HepG2 (cell line): ENCODE measurements at regions not wholly inside any gene's neighbourhood (a gene's known extent, or its start where the extent isn't known, plus 50 kb on each side); places are given as distances from the start of the nearest gene placed in this dataset.

Source experiments
- ATAC-seq: fragments of 200-7000 bp; cut with Tn5 transposase; 3 replicates; pipeline ENCODE4 v1.9.1; 2020; ENCODE audit warnings: mild to moderate bottlenecking, moderate library complexity
- BruUV-seq: library from RNA; stranded (reverse); fragments of 400-500 nt; replicated peaks from 2 replicates; lab custom pipeline; 2021; lab: Mats Ljungman, UMichigan
- CTCF ChIA-PET: fragments of 300-600 bp; formaldehyde crosslinking; extraction: SDS; loops from one replicate; lab custom pipeline; 2021; ENCODE audit warnings: low total read pairs, inconsistent platforms, low intra/inter-chr PET ratio; lab: Yijun Ruan, JAX
- POLR2A ChIA-PET: fragments of 350-600 bp; sonication (Branson Sonifier 250); formaldehyde crosslinking; loops from one replicate; lab custom pipeline; 2020; ENCODE audit warnings: antibody characterized with exemption, inconsistent platforms; lab: Yijun Ruan, JAX
- DNase-seq: peaks from one replicate; pipeline ENCODE4 v3.0.0-alpha.2; 2015; ENCODE audit warnings: low spot score
- FAIRE-seq: peaks from 3 replicates; lab custom pipeline; 2011; peaks lifted over from hg19 to GRCh38; lab: Jason Lieb, UNC
- H2AFZ ChIP-seq: one replicate; pipeline ENCODE4 v1.6.1; 2011; ENCODE audit warnings: low read length, inconsistent platforms
- H3K27ac ChIP-seq: fragments of 300-600 bp; 3 replicates; pipeline ENCODE4 v1.8.0; 2011; ENCODE audit warnings: mixed run types, mild to moderate bottlenecking, mixed read lengths, low read length, inconsistent platforms; ENCODE audit not compliant: insufficient read depth; ENCODE audit errors: extremely low read length
- H3K27me3 ChIP-seq, 2 experiments: fragments of 200-600 bp in 1 of 2; 2 replicates in 1 of 2; 3 replicates in 1 of 2; pipeline versions ENCODE4 v1.6.0 to v1.8.0; 2011; ENCODE audit warnings: low read length in 2 of 2, mild to moderate bottlenecking in 2 of 2, moderate library complexity in 2 of 2, inconsistent platforms in 1 of 2; ENCODE audit not compliant: insufficient read depth in 2 of 2, control insufficient read depth in 1 of 2
- H3K36me3 ChIP-seq, 2 experiments: fragments of 200-600 bp in 1 of 2; replicated peaks in 1 of 2; 2 replicates in 1 of 2; 3 replicates in 1 of 2; pipeline versions ENCODE4 v1.5.1 to v1.8.0; 2011; ENCODE audit warnings: low read length in 2 of 2, inconsistent platforms in 1 of 2; ENCODE audit not compliant: insufficient read depth in 2 of 2, control insufficient read depth in 1 of 2
- H3K4me1 ChIP-seq: 2 replicates; pipeline ENCODE4 v1.5.1; 2012; ENCODE audit warnings: low read length, inconsistent platforms; ENCODE audit not compliant: insufficient read depth
- H3K4me2 ChIP-seq: 2 replicates; pipeline ENCODE4 v1.6.0; 2011; ENCODE audit warnings: low read depth, low read length, inconsistent platforms
- H3K4me3 ChIP-seq, 3 experiments: fragments of 200-600 bp in 1 of 3; sonication (generic), shearing (Covaris generic) in 1 of 3; replicated peaks in 1 of 3; 2 replicates each; pipeline ENCODE4 v1.5.1; 2011 to 2016; ENCODE audit warnings: low read length in 3 of 3, inconsistent platforms in 2 of 3, low read depth in 2 of 3, mild to moderate bottlenecking in 2 of 3, control low read depth in 1 of 3, mixed read lengths in 1 of 3; ENCODE audit not compliant: insufficient read depth in 1 of 3
- H3K79me2 ChIP-seq: one replicate; pipeline ENCODE4 v1.6.1; 2011; ENCODE audit warnings: low read length, inconsistent platforms; ENCODE audit not compliant: insufficient read depth
- H3K9ac ChIP-seq: 2 replicates; pipeline ENCODE4 v1.6.0; 2011; ENCODE audit warnings: mild to moderate bottlenecking, low read depth, low read length, inconsistent platforms; ENCODE audit not compliant: insufficient read depth
- H3K9me3 ChIP-seq: 2 replicates; pipeline ENCODE4 v1.5.1; 2012; ENCODE audit warnings: mild to moderate bottlenecking, low read length
- H4K20me1 ChIP-seq: 2 replicates; pipeline ENCODE4 v1.6.0; 2011; ENCODE audit warnings: inconsistent platforms, mild to moderate bottlenecking, low read length, moderate library complexity; ENCODE audit not compliant: insufficient read depth
- AGO1 ChIP-seq: fragments of 200-400 bp; formaldehyde crosslinking; IDR thresholded peaks from 2 replicates; pipeline ENCODE4 v1.6.1; 2017; ENCODE audit warnings: mild to moderate bottlenecking, low read depth, low read length, moderate library complexity; ENCODE audit not compliant: poor library complexity, severe bottlenecking
- CSRNP2 ChIP-seq: sonication (generic); formaldehyde crosslinking; conservative IDR thresholded peaks from 2 replicates; pipeline ENCODE4 v1.8.0; 2022; ENCODE audit warnings: low read depth, missing genetic modification reagents
- DNMT1 ChIP-seq: sonication (generic); formaldehyde crosslinking; IDR thresholded peaks from 2 replicates; pipeline ENCODE4 v1.5.1; 2020; ENCODE audit warnings: mild to moderate bottlenecking, missing genetic modification reagents
- E2F1 ChIP-seq: sonication (generic); formaldehyde crosslinking; IDR thresholded peaks from 2 replicates; pipeline ENCODE4 v1.5.0; 2020; ENCODE audit warnings: missing genetic modification reagents
- MAF1 ChIP-seq: sonication (generic); formaldehyde crosslinking; IDR thresholded peaks from 2 replicates; pipeline ENCODE4 v1.5.0; 2020; ENCODE audit warnings: missing genetic modification reagents, borderline replicate concordance
- PREB ChIP-seq: sonication (generic); formaldehyde crosslinking; IDR thresholded peaks from 2 replicates; pipeline ENCODE4 v1.4.0; 2020; ENCODE audit warnings: missing genetic modification reagents
- RARA ChIP-seq: IDR thresholded peaks from 2 replicates; pipeline ENCODE4 v1.6.1; 2016; ENCODE audit warnings: missing genetic modification reagents, missing compliant biosample characterization
- RFX1 ChIP-seq: fragments of 450-650 bp; IDR thresholded peaks from 2 replicates; pipeline ENCODE4 v1.6.1; 2017
- ZC3H13 ChIP-seq: sonication (generic); formaldehyde crosslinking; IDR thresholded peaks from 2 replicates; pipeline ENCODE4 v1.8.1; 2023; ENCODE audit warnings: mild to moderate bottlenecking, missing genetic modification reagents, moderate library complexity
- ZFP62 ChIP-seq: sonication (generic); formaldehyde crosslinking; IDR thresholded peaks from 2 replicates; pipeline ENCODE4 v1.4.0; 2020; ENCODE audit warnings: missing genetic modification reagents
- ZNF234 ChIP-seq: sonication (generic); formaldehyde crosslinking; conservative IDR thresholded peaks from 2 replicates; pipeline ENCODE4 v1.5.1; 2020; ENCODE audit warnings: mild to moderate bottlenecking, missing genetic modification reagents
- ZNF430 ChIP-seq: sonication (generic); formaldehyde crosslinking; IDR thresholded peaks from 2 replicates; pipeline ENCODE4 v1.9.0; 2021; ENCODE audit warnings: mild to moderate bottlenecking, missing genetic modification reagents
- ZNF766 ChIP-seq: sonication (generic); formaldehyde crosslinking; IDR thresholded peaks from 2 replicates; pipeline ENCODE4 v1.5.0; 2020; ENCODE audit warnings: missing genetic modification reagents, borderline replicate concordance
- ZNF776 ChIP-seq: sonication (generic); formaldehyde crosslinking; IDR thresholded peaks from 2 replicates; pipeline ENCODE4 v1.4.0; 2020; ENCODE audit warnings: mild to moderate bottlenecking, missing genetic modification reagents
- ZNF891 ChIP-seq: sonication (generic); formaldehyde crosslinking; IDR thresholded peaks from 2 replicates; pipeline ENCODE4 v1.5.0; 2020; ENCODE audit warnings: mild to moderate bottlenecking, missing genetic modification reagents
- in situ Hi-C: cut with HindIII; loops from 2 replicates; pipeline ENCODE4 v1.10.0; 2017; ENCODE audit warnings: low pct_unique_long_range_greater_than_20kb; ENCODE audit not compliant: extremely low pct_ligation_motif_present
- intact Hi-C: fragments of 100-400 bp; cut with micrococcal nuclease; formaldehyde crosslinking; loops from one replicate; pipeline ENCODE4 v1.10.0; 2022; ENCODE audit not compliant: unreplicated experiment

- BruUV-seq, result no TSS peak
These were observed 126.6 kb upstream of the RMDN2 start for GRCh38 chr2:37798315-37799005.

More at GRCh38 chr2:37798315-37799005, 126.6 kb upstream of the RMDN2 start:
- Histone ChIP-seq H3K4me3 (no peak overlapping the region), H3K4me1 (no peaks in the 10 kb centered on the region), H4K20me1 (no peaks in the 10 kb centered on the region), H3K27me3 (no peaks in the 10 kb centered on the region)
- POLR2A ChIA-PET, result no interaction called here
- intact Hi-C loops, result no loop called here
- CTCF ChIA-PET, result no interaction called here
- DNase-seq, result no peak
- TF ChIP-seq AGO1, result no peak
- TF ChIP-seq RFX1, result no peak
- no peak for TF ChIP-seq ZNF234 (CRISPR knock-in tag)
- TF ChIP-seq ZNF776 (CRISPR knock-in tag), result no peak
- TF ChIP-seq CSRNP2 (CRISPR knock-in tag), result no peak
- no peak for TF ChIP-seq DNMT1 (CRISPR knock-in tag)
- no peak for TF ChIP-seq ZC3H13
- TF ChIP-seq RARA (CRISPR knock-in tag), result no peak
- TF ChIP-seq ZFP62 (CRISPR knock-in tag), result no peak
- no peak for TF ChIP-seq E2F1
- TF ChIP-seq ZNF891, result no peak
- no peak for TF ChIP-seq ZNF766 (CRISPR knock-in tag)
- no peak for TF ChIP-seq PREB (CRISPR knock-in tag)
- TF ChIP-seq MAF1 (CRISPR knock-in tag), result no peak
- no peak for TF ChIP-seq ZNF430 (CRISPR knock-in tag)
- TF ChIP-seq, all 625 proteins: peak for 0
- Histone ChIP-seq H3K9me3 (no peaks in the 10 kb centered on the region), H3K27ac (no peak overlapping the region), H3K79me2 (no peaks in the 10 kb centered on the region), H3K36me3 (no peaks in the 10 kb centered on the region), H3K9ac (no peak overlapping the region), H2AFZ (no peak overlapping the region), H3K4me2 (no peak overlapping the region)
- ATAC-seq, result no peak
- in situ Hi-C loops, result no loop called here
- no peak for FAIRE-seq
